GM12878 (cell line): ENCODE measurements at regions not wholly inside any gene's neighbourhood (a gene's known extent, or its start where the extent isn't known, plus 50 kb on each side); places are given as distances from the start of the nearest gene placed in this dataset.

ENCODE experiments used
- BRCA1 ChIP-seq: IDR thresholded peaks from 2 replicates; pipeline ENCODE4 v1.6.1; 2011; ENCODE audit warnings: low read depth, low read length, improper control_type of control experiment
- CBFB ChIP-seq: IDR thresholded peaks from 2 replicates; pipeline ENCODE4 v1.6.1; 2016; ENCODE audit warnings: antibody characterized with exemption, low read depth
- CTCF ChIP-seq, 3 experiments: IDR thresholded peaks in 2 of 3; conservative IDR thresholded peaks in 1 of 3; 2 replicates each; pipeline ENCODE4 v1.5.1; 2011; ENCODE audit warnings: low read depth in 3 of 3, low read length in 3 of 3, mild to moderate bottlenecking in 3 of 3, control low read depth in 2 of 3, moderate library complexity in 2 of 3, inconsistent platforms in 1 of 3, mixed read lengths in 1 of 3; ENCODE audit not compliant: control insufficient read depth in 2 of 3, insufficient read depth in 1 of 3; ENCODE audit errors: extremely low read depth in 1 of 3
- EZH2 ChIP-seq: IDR thresholded peaks from 2 replicates; pipeline ENCODE4 v1.6.1; 2012; ENCODE audit warnings: low read depth, mild to moderate bottlenecking, control low read depth, inconsistent platforms, low read length, borderline replicate concordance; ENCODE audit not compliant: control insufficient read depth
- FOXM1 ChIP-seq: IDR thresholded peaks from 2 replicates; pipeline ENCODE4 v1.6.1; 2012; ENCODE audit warnings: low read depth, mild to moderate bottlenecking, inconsistent platforms, low read length, moderate library complexity
- IKZF1 ChIP-seq: fragments of 450-650 bp; conservative IDR thresholded peaks from 2 replicates; pipeline ENCODE4 v1.6.1; 2017; ENCODE audit warnings: antibody characterized with exemption, mild to moderate bottlenecking
- MEF2B ChIP-seq: fragments of 450-650 bp; IDR thresholded peaks from 2 replicates; pipeline ENCODE4 v1.6.1; 2018; ENCODE audit warnings: mild to moderate bottlenecking, moderate library complexity; ENCODE audit not compliant: partially characterized antibody, poor library complexity, severe bottlenecking
- MYC ChIP-seq: IDR thresholded peaks from 2 replicates; pipeline ENCODE4 v1.6.1; 2011; ENCODE audit warnings: mild to moderate bottlenecking, low read length, moderate library complexity, inconsistent platforms; ENCODE audit not compliant: insufficient read depth, insufficient replicate concordance, insufficient read length, severe bottlenecking

DNA sequence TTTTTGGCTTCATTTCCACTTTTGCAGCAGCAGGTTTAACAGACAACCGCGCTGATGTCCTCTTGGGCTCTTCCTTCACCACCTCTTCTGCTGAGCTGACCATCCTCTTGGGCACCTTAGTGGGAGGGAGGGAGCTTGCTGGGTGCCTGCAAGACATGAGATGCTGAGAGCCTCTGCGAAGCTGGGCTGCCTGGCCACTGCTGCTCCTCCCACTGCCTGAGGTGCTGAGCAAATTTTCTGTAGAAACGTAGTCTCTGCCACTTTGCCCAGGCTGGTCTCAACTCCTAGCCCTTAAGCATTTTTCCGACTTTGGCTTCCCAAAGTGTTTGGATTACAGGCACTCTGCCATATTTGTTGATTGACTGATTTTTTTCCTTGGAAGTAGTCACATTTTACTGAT, 422.2 kb upstream of the MC4R start:
- TF ChIP-seq IKZF1 = no peak
- TF ChIP-seq CTCF (IDR thresholded peaks at IDR 0.05 in 2 of 3, conservative IDR thresholded peaks at IDR 0.05 in 1 of 3; ENCODE audit: control insufficient read depth in 2 of 3, extremely low read depth in 1 of 3, insufficient read depth in 1 of 3, low read depth in 3 of 3, low read length in 3 of 3) = no peak
- no peak for TF ChIP-seq EZH2
- TF ChIP-seq BRCA1 = no peak
- TF ChIP-seq MEF2B = no peak
- no peak for TF ChIP-seq MYC
- TF ChIP-seq FOXM1 = no peak
- TF ChIP-seq CBFB = no peak
